Activated CD4-positive, alpha-beta T cell treated with anti-CD3 and anti-CD28 coated beads, Interleukin-10, Interleukin-2, amounts not matched to agents 100 ng/mL and 50 ng/mL, durations not matched to agents 16 hours and 8 hours (primary cell): ENCODE measurements at regions not wholly inside any gene's neighbourhood (a gene's known extent, or its start where the extent isn't known, plus 50 kb on each side); places are given as distances from the start of the nearest gene placed in this dataset.
"Not testable (repeated sequence)": the region's sequence is repeated elsewhere in the genome, so short reads cannot be mapped to it uniquely, and the experiment has no call there.

Source experiments
- DNase-seq: peaks from one replicate; pipeline ENCODE4 v3.0.0-alpha.2; 2020

DNA sequence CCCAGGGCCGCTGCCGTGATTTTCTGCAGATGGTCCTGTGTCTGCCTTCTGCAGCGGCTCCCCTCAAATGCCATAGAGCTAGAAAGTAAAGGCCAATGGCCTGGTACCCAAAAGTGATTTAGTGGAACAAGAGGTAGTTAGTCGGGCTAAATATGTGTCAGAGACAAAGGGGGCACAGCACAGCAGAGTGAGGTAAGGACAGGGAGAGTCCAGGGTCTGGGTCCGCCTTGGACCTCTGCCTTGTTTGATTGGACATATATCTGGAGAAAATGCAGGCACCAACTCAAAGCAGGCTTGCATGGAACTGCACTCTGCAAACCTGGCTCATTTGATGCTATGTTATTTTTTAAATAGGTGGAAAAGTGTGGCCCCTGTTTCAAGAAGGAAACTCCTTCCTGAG lies 249.6 kb upstream of the B3GAT1 start:
- DNase-seq, result no peak

DNA sequence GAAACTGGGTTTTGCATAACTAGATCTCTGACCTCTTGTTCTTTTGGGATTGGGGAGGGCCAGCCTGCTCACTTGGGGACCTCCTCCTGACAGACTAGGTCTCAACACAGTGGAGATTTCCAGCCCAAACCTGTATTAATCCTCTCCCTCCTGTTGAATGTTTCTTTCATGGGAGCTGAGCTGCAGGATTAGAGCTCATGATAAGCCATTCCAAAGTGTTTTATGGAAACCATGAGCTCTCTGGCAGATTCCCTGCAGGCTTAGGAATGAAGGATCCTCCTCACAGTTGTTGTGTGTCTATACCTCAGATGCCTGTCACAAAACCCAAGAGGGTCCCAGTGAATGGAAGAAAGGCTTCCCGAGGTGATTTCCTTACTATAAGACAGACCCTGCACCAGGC lies 248.4 kb upstream of the B3GAT1 start:
- no peak for DNase-seq

DNA sequence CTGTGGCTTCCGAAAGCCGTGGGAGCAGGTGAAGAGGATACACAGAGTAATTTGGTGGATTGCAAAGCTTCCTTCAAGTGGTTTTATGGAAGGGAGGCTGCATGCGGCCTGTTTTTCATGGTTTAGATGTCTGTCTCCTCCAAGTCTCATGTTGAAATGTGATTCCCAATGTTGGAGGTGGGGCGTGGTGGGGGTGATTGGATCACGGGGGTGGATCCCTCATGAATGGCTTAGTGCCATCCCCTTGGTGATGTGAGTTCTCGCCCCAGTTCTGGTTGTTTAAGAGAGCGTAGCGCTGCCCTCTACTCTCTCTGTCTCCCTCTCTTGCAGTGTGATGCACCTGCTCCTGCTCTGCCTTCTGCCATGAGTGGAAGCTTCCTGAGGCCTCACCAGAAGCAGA lies 247.8 kb upstream of the B3GAT1 start:
- DNase-seq, result no peak

DNA sequence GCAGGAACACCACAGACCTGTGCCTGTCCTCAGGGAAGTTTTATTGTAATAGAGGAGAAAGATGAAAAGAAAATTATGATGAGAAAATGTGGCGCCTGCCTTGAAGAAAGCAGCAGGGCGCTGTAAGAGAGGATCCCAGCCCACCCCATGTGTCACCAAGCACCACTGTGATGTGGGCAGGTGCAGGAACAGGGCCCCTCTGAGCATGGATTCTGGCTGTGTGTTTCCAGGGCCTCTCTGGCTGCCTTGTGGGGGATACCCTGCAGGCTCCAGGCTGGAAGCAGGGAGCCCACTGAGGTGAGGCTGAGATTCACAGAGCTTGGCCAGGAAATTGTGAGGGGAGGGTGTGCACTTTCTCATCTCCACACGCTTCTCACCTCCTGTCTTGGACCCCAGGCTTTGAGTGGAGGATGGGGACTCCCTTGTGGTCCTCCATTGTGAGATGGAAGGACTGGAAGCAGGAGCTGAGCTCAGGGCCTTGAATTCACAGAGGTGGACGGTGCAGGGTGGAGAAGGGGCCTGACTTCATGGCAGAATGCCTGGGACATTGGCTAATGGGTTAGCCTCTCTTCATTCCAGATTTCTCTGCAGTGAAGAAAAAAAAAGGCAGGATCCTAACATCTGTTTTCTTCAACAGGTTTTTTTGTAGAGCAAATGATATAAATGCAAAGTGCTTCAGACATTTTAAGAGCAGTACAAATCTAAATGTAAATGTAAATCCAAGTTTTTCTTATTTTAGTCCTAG lies 246.6 kb upstream of the B3GAT1 start:
- no peak for DNase-seq

DNA sequence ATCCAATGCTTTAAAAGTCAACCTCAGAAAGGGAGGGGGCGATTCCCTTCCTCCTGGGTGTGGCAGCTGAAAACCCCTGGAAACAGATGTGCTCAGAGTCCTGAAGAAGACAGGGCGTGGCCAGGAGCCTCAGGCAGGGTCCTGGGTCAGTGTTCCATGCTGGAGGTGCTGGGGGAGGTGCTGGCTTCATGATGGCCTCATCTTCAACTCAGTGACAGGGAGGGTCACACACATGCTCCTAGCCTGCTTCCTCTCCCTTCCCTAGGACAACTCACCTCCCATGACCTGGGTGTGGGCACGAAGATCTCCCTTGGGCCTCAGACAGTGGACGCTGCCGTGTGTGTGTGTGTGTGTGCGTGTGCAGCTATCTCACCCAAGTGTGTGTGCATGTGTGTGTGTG lies 245.6 kb upstream of the B3GAT1 start:
- no peak for DNase-seq

DNA sequence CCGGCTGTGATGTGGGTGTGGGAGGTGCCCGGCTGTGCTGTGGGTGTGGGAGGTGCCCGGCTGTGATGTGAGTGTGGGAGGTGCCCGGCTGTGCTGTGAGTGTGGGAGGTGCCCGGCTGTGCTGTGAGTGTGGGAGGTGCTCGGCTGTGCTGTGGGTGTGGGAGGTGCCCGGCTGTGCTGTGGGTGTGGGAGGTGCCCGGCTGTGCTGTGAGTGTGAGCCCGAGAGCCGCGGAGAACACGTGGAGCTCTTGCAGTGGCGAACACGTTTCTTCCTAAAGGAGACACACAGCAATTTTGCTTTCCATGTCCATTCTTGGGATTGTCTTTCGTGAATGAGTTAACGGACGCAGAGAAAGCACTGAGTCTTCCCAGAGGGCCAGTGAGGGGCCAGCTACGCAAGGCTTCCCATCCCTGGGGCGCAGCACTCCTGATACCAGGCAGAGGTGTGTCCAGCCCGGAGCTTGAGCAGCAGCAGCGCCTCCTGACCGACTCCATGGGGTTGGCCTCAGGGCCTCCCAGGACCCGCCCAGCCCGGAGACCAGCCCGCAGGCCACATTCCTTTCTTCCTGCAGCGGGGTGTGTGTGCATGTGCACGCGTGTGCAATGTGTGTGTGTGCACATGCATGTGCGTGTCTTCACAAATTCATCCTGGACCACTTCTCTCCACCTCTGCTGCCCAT lies 245.0 kb upstream of the B3GAT1 start:
- no peak for DNase-seq

DNA sequence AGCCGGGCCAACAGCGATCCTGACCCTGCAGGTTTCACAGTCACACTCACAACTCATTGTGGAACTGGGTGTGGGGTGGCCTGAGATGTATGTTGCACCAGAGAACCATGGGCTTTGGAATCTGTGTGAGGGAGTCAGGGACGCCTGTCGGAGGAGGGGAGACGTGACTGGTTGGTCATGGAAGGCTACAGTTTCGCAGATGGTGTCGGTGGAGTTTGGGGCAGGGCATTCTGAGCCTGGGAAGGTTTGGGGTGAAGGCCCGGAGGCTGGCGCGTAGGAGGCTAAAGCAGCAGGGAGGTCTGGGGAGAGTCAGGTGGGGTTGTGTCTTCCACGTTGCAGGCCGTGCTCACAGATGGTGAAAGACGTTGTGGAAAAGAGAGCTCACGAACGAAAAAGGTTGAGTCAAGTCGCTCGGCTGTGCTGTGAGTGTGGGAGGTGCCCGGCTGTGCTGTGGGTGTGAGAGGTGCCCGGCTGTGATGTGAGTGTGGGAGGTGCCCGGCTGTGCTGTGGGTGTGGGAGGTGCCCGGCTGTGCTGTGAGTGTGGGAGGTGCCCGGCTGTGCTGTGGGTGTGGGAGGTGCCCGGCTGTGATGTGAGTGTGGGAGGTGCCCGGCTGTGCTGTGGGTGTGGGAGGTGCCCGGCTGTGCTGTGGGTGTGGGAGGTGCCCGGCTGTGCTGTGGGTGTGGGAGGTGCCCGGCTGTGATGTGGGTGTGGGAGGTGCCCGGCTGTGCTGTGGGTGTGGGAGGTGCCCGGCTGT lies 244.2 kb upstream of the B3GAT1 start:
- not testable (repeated sequence) for DNase-seq

DNA sequence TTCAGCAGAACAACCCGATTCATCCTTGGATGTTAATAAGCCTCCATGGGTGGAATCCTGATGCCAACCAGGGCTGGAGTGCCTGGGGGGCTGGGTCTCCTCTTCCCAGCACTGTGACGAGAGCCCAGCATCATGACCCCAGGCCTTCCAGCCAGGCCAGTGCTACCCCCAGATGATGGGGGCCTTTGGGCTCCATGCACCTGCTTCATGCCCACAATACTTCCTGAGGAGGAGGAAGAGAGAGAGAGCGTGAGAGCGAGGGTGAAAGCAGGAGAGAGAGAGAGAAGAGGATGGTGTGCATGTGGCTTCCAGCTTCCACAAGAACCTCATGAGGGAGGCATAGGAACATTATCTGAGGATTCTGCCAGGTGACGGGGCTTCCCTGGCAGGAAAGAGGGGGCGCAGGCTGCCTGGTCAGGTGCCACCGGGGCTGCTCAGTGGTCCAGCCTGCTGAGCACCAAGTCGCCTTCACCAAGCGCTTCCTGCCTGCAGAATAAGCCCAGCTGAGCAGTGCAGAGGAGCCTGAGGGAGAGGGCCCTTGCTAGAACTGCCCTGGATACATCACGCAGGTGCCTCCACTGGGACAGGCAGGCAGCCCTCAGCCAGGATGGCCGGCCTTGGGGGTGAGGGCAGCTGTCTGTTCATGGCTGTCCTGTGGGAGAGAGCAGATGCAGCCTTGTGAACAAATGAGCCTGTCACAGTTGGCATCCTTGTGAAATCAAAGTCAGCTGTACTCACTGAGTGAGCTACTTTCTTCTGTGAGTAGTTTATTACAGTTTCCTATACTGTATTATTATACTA lies 243.3 kb upstream of the B3GAT1 start:
- no peak for DNase-seq

DNA sequence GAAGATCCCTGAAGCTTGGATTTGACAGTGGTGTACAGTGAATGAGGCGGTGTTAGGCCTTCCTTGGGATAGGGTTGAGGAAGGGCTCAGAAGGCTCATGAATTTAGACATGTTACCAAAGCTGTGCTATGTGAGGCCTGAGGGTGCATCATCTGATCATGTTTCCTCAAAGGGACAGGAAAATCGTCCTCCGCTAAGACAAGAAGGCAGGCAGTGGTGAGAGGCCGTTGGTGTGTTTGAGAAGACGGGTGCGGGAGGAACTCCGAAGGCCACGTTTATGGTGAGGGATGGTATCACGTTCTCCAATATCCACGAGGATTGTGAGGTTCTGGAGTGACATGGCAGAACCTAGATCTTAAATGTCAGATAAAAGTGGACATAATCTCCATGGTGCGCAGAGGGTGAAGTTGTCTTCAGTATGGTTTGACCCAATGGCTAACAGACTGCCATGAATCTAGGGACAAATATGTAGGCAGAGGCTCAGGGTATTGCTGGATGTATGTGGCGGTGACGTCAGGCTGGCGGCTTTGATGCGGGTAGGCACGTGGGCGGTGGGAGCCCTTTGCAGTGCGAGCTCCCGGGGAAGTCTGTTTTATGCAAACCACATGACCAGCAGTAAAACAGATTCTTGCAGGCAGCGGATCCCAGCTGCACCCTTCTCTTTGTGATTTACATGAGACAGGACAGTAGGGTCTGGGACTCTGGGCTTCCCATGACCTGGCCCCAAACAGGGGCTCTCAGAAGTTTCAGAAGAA lies 242.3 kb upstream of the B3GAT1 start:
- DNase-seq, result no peak

DNA sequence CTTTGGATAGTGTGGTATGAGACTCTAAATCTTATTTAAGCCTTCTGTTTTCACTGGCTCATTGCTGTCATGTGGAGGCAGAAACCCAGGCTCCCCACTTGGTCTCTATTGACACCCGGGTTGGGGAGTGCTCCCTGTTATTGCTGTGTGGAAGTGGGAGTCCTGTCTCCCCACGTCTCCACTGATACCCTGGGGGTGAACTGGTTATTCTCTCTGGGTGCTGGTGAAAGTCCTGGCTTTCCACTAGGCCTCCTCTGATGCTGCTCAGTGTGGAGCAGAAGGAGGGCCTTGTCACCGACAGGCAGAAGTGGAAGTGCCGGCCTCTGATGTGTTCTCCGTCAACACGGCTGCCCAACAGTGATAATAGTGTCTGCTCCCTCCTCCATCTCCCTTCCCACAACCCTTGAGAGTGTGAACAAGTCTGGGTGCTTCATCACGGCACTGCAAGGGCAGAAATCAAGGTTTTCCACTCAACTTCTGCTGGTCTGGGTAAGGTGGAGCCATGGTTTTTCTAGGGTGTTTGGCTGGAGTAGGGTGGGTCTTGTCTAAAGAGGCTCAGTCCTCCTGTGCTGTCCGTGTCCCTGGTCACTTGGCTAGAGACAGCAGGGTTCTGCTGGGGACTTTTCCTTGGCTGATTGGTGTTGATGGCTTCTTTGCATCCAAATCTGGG lies 240.7 kb upstream of the B3GAT1 start:
- DNase-seq, result no peak

DNA sequence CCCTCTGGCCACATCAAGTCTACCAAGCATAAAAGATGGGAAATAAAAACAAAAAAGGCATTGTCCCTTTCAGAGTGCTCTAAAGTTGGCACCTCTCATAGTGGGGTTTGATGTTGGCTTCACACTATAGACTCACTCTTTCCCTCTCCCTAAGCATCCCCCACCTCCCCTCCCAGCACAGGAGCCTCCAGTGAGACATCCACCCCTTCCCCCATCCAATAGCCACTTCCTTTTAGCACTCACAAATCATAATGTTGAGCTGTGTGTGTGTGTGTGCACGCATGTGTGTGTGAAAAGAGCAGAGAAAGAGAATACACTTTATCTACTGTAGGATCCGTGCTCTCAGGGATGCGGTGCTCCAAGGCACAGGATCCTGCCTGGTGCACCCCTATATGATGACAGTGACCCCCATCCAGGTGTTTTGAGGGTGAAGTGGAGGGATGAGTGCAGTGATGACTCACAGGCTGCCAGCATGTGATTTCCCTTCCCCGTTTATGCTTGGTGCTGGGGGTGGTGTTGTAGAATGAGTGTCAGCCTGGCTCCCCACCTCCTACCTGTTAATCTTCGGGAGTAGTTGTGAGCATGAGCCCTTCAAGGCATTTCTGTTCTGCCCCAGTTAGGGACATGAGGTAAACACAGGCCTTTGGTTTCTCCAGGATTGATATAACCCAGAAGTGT lies 235.2 kb upstream of the B3GAT1 start:
- DNase-seq, result no peak

DNA sequence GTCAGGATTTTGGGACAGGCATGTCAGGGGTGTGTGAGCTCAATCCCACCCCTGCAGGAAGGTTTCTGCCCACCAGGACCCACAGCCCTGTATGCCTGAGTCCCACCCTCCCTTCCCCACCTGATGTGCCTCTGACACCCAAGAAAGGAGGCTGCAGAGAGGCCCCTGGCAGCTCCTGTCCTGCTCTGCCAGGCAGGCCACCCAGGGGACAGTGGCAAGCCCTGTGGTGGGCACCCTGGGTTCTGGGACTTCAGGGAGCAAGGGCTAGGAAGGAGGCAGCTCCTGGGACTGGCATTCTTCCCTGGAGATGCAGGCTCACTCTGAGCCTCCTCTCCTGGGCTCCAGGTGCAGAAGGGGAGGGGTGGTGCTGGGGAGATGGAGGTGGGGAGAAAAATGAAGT lies 234.5 kb upstream of the B3GAT1 start:
- no peak for DNase-seq

DNA sequence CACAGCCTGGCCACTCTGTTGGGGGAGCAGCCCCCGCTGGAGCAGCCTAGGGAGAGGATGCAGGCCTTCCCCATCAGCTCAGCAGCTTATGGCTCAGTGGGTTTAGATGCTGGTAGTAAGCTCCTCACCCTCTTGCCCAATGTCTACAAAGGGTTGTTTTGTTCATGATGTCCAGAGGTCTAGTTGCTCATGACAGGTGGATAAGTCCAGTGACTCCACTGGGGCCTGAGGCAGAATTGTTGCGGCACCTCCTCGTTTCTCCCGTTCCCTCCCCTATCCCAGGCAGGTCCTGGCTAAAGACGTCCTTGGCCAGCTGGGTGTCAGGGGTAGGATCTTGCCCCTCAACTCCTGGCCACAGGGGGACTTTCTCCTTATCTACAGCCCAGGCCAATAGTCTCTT lies 233.5 kb upstream of the B3GAT1 start:
- no peak for DNase-seq

DNA sequence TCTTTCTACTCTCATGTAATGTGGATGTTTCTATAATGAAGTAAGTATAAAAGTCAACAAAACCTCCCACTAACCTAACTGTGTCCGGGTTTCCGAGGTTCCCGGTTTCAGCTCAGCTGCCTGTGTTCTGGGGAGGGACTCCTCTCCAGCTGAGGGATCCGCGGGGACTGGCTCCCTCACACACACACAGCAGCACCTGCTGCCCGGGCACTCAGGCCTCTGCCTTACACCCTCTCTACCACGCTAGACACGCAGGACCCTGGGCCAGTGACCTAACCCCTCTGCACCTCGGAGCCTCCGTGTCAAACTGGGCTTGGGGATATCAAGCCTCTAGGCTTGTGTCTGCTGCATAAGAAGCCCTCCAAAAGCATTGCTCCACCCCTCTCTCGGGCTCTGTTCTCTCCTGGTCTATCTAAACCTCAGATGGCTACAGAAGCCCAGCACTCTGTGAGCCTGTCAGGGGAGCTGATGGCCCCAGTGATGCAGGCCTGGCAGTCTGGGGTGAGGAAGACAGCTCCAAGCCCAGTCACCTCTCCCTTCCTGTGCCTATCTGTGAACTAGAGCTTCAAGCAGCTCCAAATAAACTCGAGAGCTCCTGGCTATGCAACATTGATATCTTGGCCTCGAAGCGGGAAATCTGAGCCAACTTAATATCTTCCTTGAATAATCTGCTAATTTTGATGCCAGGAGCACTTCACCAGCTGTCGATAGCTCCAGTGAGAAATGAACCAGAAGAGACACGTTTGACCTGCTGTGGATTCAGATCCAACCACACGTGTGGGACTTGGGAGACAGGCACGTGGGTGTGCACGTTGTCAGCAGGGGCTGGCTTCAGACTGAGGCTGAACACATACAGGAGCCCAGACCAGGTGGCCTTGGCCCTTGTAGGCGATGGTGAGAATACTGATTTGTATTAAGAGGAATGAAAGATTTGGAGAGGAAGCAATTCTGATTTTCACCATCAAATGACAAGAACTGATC lies 232.7 kb upstream of the B3GAT1 start:
- no peak for DNase-seq

DNA sequence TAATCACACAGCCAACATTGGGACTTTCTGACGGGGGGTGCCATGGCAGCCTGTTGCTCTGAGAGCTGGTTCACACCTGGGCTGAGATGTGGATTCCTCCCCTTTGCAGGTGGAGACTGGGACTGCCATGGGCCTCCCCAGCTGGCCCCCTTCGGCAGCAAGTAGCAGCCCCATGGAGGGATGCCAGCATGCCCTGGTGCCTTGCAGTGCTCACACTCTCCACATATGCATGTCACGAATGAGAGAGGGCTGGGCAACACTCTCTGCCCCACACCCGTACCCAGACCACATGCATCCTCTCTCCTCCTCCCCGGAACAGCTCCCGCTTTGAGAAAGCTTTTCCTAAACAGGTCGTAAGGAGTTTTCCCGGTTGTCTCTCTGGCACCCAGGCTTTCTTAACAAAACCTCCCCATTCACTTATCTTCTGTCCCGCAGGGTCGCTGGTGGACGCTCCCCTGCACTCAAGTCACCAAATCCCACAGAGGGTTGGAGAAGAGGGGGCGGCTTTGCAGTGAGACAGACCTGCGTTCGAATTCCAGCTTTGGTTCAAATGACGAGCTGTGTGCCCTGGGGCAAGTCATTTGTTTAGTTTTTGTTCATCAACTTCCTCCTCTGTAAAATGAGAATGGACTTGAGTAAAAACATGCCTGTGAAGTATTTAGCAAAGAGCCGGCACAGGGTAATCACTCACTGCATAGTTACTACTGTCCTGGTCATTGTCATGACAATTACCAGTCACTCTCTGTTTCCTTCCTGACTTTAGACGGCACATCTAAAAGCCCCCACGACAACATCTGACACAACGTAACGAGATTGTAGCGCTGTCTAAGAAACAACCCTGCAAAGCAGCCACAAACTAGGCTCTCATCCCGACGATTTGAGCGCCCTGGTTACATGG lies 231.3 kb upstream of the B3GAT1 start:
- DNase-seq, result no peak

DNA sequence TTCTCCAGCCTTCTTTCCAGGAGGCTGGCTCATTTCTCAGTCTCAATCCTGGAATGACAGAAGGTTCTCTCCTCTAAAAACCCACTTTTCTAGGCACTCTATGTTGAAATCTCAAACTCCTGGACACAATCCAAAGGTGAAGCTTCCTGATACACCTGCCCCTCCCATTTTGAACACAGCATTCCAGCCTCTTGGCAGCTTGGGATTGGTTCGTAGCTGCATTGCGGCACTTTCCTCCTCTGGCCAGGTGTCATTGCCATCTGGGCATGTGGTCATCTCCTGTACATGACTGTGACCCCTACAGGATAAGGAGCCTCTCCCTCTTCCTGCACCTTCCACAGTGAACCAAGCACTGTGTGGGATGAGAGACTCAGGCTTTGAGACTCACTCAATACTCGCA lies 230.2 kb upstream of the B3GAT1 start:
- no peak for DNase-seq

DNA sequence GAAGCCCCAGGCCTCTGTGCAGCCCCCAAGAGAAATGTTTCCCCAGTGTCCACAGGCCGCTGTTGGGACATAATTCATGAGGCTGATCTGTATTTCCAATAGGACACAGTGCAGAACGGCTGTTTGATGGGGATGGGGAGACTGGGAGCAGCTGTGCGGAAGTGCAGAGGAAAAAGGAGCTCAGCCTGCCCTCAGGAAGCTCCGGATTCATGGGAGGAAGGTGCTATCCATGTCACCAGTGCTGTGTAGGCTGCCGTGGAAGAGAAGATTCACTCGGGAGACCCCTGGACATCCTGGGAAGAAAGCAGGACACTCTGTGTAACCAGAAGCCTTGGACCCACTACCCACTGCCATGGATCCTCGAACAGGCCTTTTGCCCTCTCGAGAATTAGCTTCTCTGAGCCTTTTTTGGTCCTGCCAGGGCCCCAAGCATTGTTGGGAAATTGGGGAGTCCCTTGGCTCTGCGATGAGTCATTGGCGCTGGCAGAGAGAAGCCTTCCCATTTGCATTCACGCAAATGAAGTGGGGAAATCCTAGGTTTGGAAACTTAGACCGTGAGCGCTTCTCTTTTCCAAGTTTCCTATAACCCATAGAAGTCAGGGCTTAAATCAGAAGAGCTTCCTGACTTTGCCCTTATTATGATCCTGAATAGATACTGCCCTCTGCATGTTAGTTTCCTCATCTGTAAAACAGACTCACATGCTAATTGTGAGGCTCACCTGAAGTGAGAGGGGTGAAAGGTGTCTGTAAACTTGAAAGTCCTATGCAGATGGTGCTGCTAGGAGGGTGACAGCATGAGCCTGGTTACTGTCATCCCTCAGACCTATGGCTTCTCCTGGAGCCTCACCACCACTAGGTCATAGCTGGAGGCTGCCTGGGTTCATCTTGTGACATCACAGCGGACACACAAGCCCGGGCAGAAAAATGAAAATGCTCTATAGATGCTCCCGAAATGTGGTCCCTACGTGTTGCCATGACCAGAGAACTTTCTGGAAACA lies 229.2 kb upstream of the B3GAT1 start:
- no peak for DNase-seq

DNA sequence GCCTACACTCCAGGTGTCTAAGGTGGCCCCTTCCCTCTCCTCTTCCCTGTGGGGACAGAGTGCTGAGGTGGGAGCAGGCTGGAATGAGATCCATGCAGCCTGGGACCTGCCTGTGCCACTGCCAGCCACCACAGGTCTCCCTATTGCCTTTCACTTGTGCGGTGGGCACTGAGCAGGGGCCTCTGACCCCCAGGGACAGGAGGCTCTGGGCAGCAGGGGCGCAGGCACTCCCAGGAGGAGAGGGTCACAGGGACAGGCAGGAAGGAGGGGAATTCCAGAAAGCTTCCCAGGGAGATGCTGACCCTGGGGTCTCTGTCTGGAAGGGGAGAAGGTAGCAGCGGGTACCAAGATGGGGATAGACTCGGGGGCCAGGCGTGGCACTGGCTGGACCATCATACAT lies 228.5 kb upstream of the B3GAT1 start:
- DNase-seq, result no peak
